ENCODE measurements at regions not wholly inside any gene's neighbourhood (a gene's known extent, or its start where the extent isn't known, plus 50 kb on each side); places are given as distances from the start of the nearest gene placed in this dataset.

- Histone ChIP-seq H3K27ac (ENCODE audit: low read depth, low read length) (no peak overlapping the region), H3K4me3 (ENCODE audit: low read length in 3 of 3) (no peak overlapping the region), H3K9ac (ENCODE audit: low read depth in 1 of 3, low read length in 3 of 3) (no peak overlapping the region), H3K4me1 (ENCODE audit: control insufficient read depth in 3 of 3, insufficient read depth in 3 of 3, low read length in 3 of 3) (no peaks in the 10 kb centered on the region), H3K36me3 (ENCODE audit: control insufficient read depth in 3 of 3, insufficient read depth in 3 of 3, low read length in 3 of 3) (no peaks in the 10 kb centered on the region), H3K9me3 (ENCODE audit: control insufficient read depth in 3 of 3, low read length in 3 of 3) (no peaks in the 10 kb centered on the region), H3K27me3 (ENCODE audit: control insufficient read depth in 3 of 3, insufficient read depth in 3 of 3, low read length in 3 of 3) (no peaks in the 10 kb centered on the region)
Observed at GRCh38 chr2:17056236-17056635, 390.6 kb upstream of the CYRIA start.

- Histone ChIP-seq H3K9ac (ENCODE audit: low read depth in 1 of 3, low read length in 3 of 3) (no peak overlapping the region), H3K9me3 (ENCODE audit: control insufficient read depth in 3 of 3, low read length in 3 of 3) (no peaks in the 10 kb centered on the region), H3K27ac (ENCODE audit: low read depth, low read length) (no peak overlapping the region), H3K36me3 (ENCODE audit: control insufficient read depth in 3 of 3, insufficient read depth in 3 of 3, low read length in 3 of 3) (no peaks in the 10 kb centered on the region), H3K4me3 (ENCODE audit: low read length in 3 of 3) (no peak overlapping the region), H3K27me3 (ENCODE audit: control insufficient read depth in 3 of 3, insufficient read depth in 3 of 3, low read length in 3 of 3) (no peaks in the 10 kb centered on the region), H3K4me1 (ENCODE audit: control insufficient read depth in 3 of 3, insufficient read depth in 3 of 3, low read length in 3 of 3) (no peaks in the 10 kb centered on the region)
Observed at GRCh38 chr2:17052001-17052400, 386.4 kb upstream of the CYRIA start.

GRCh38 chr2:17051538-17051937, 385.9 kb upstream of the CYRIA start:
- no peaks in the 10 kb centered on the region for H3K4me1 ChIP-seq (ENCODE audit: control insufficient read depth in 3 of 3, insufficient read depth in 3 of 3, low read length in 3 of 3)
- no peak overlapping the region for H3K9ac ChIP-seq (ENCODE audit: low read depth in 1 of 3, low read length in 3 of 3)
- no peaks in the 10 kb centered on the region for H3K36me3 ChIP-seq (ENCODE audit: control insufficient read depth in 3 of 3, insufficient read depth in 3 of 3, low read length in 3 of 3)
- no peak overlapping the region for H3K27ac ChIP-seq (ENCODE audit: low read depth, low read length)
- H3K9me3 ChIP-seq (ENCODE audit: control insufficient read depth in 3 of 3, low read length in 3 of 3) = no peaks in the 10 kb centered on the region
- H3K4me3 ChIP-seq (ENCODE audit: low read length in 3 of 3) = no peak overlapping the region
- no peaks in the 10 kb centered on the region for H3K27me3 ChIP-seq (ENCODE audit: control insufficient read depth in 3 of 3, insufficient read depth in 3 of 3, low read length in 3 of 3)

- Histone ChIP-seq H3K27ac (ENCODE audit: low read depth, low read length) (no peak overlapping the region), H3K36me3 (ENCODE audit: control insufficient read depth in 3 of 3, insufficient read depth in 3 of 3, low read length in 3 of 3) (no peaks in the 10 kb centered on the region), H3K4me3 (ENCODE audit: low read length in 3 of 3) (no peak overlapping the region), H3K4me1 (ENCODE audit: control insufficient read depth in 3 of 3, insufficient read depth in 3 of 3, low read length in 3 of 3) (no peaks in the 10 kb centered on the region), H3K9ac (ENCODE audit: low read depth in 1 of 3, low read length in 3 of 3) (no peak overlapping the region), H3K27me3 (ENCODE audit: control insufficient read depth in 3 of 3, insufficient read depth in 3 of 3, low read length in 3 of 3) (no peaks in the 10 kb centered on the region), H3K9me3 (ENCODE audit: control insufficient read depth in 3 of 3, low read length in 3 of 3) (no peaks in the 10 kb centered on the region)
Observed at GRCh38 chr2:17043173-17043572, 377.5 kb upstream of the CYRIA start.

GRCh38 chr2:17036361-17036760, 370.7 kb upstream of the CYRIA start:
- no peak overlapping the region for H3K9ac ChIP-seq (ENCODE audit: low read depth in 1 of 3, low read length in 3 of 3)
- H3K4me3 ChIP-seq (ENCODE audit: low read length in 3 of 3) = no peak overlapping the region
- no peaks in the 10 kb centered on the region for H3K9me3 ChIP-seq (ENCODE audit: control insufficient read depth in 3 of 3, low read length in 3 of 3)
- H3K27me3 ChIP-seq (ENCODE audit: control insufficient read depth in 3 of 3, insufficient read depth in 3 of 3, low read length in 3 of 3) = no peaks in the 10 kb centered on the region
- H3K36me3 ChIP-seq (ENCODE audit: control insufficient read depth in 3 of 3, insufficient read depth in 3 of 3, low read length in 3 of 3) = no peaks in the 10 kb centered on the region
- no peak overlapping the region for H3K27ac ChIP-seq (ENCODE audit: low read depth, low read length)
- H3K4me1 ChIP-seq (ENCODE audit: control insufficient read depth in 3 of 3, insufficient read depth in 3 of 3, low read length in 3 of 3) = no peaks in the 10 kb centered on the region

GRCh38 chr2:17035010-17035409, 369.4 kb upstream of the CYRIA start:
- no peak overlapping the region for H3K27ac ChIP-seq (ENCODE audit: low read depth, low read length)
- no peaks in the 10 kb centered on the region for H3K4me1 ChIP-seq (ENCODE audit: control insufficient read depth in 3 of 3, insufficient read depth in 3 of 3, low read length in 3 of 3)

GRCh38 chr2:17030047-17030446, 364.4 kb upstream of the CYRIA start:
- no peaks in the 10 kb centered on the region for H3K9me3 ChIP-seq (ENCODE audit: control insufficient read depth in 3 of 3, low read length in 3 of 3)
- H3K9ac ChIP-seq (ENCODE audit: low read depth in 1 of 3, low read length in 3 of 3) = no peak overlapping the region
- H3K27me3 ChIP-seq (ENCODE audit: control insufficient read depth in 3 of 3, insufficient read depth in 3 of 3, low read length in 3 of 3) = no peaks in the 10 kb centered on the region
- no peaks in the 10 kb centered on the region for H3K36me3 ChIP-seq (ENCODE audit: control insufficient read depth in 3 of 3, insufficient read depth in 3 of 3, low read length in 3 of 3)
- H3K4me1 ChIP-seq (ENCODE audit: control insufficient read depth in 3 of 3, insufficient read depth in 3 of 3, low read length in 3 of 3) = no peaks in the 10 kb centered on the region
- H3K27ac ChIP-seq (ENCODE audit: low read depth, low read length) = no peak overlapping the region
- H3K4me3 ChIP-seq (ENCODE audit: low read length in 3 of 3) = no peak overlapping the region

More at GRCh38 chr2:17035010-17035409, 369.4 kb upstream of the CYRIA start:
- no peaks in the 10 kb centered on the region for H3K9me3 ChIP-seq (ENCODE audit: control insufficient read depth in 3 of 3, low read length in 3 of 3)
- no peak overlapping the region for H3K4me3 ChIP-seq (ENCODE audit: low read length in 3 of 3)
- H3K36me3 ChIP-seq (ENCODE audit: control insufficient read depth in 3 of 3, insufficient read depth in 3 of 3, low read length in 3 of 3) = no peaks in the 10 kb centered on the region
- H3K27me3 ChIP-seq (ENCODE audit: control insufficient read depth in 3 of 3, insufficient read depth in 3 of 3, low read length in 3 of 3) = no peaks in the 10 kb centered on the region
- no peak overlapping the region for H3K9ac ChIP-seq (ENCODE audit: low read depth in 1 of 3, low read length in 3 of 3)

GRCh38 chr2:17012297-17012696, 346.7 kb upstream of the CYRIA start:
- H3K27me3 ChIP-seq (ENCODE audit: control insufficient read depth in 3 of 3, insufficient read depth in 3 of 3, low read length in 3 of 3) = no peaks in the 10 kb centered on the region
- no peaks in the 10 kb centered on the region for H3K36me3 ChIP-seq (ENCODE audit: control insufficient read depth in 3 of 3, insufficient read depth in 3 of 3, low read length in 3 of 3)
- no peak overlapping the region for H3K27ac ChIP-seq (ENCODE audit: low read depth, low read length)
- H3K4me3 ChIP-seq (ENCODE audit: low read length in 3 of 3) = no peak overlapping the region
- no peak overlapping the region for H3K9ac ChIP-seq (ENCODE audit: low read depth in 1 of 3, low read length in 3 of 3)
- no peaks in the 10 kb centered on the region for H3K4me1 ChIP-seq (ENCODE audit: control insufficient read depth in 3 of 3, insufficient read depth in 3 of 3, low read length in 3 of 3)
- no peaks in the 10 kb centered on the region for H3K9me3 ChIP-seq (ENCODE audit: control insufficient read depth in 3 of 3, low read length in 3 of 3)

- no peaks in the 10 kb centered on the region for H3K27me3 ChIP-seq (ENCODE audit: control insufficient read depth in 3 of 3, insufficient read depth in 3 of 3, low read length in 3 of 3)
- H3K4me1 ChIP-seq (ENCODE audit: control insufficient read depth in 3 of 3, insufficient read depth in 3 of 3, low read length in 3 of 3) = no peaks in the 10 kb centered on the region
- no peaks in the 10 kb centered on the region for H3K9me3 ChIP-seq (ENCODE audit: control insufficient read depth in 3 of 3, low read length in 3 of 3)
- H3K36me3 ChIP-seq (ENCODE audit: control insufficient read depth in 3 of 3, insufficient read depth in 3 of 3, low read length in 3 of 3) = no peaks in the 10 kb centered on the region
- no peak overlapping the region for H3K27ac ChIP-seq (ENCODE audit: low read depth, low read length)
- no peak overlapping the region for H3K4me3 ChIP-seq (ENCODE audit: low read length in 3 of 3)
- no peak overlapping the region for H3K9ac ChIP-seq (ENCODE audit: low read depth in 1 of 3, low read length in 3 of 3)
Observed at GRCh38 chr2:17010104-17010503, 344.5 kb upstream of the CYRIA start.

- no peaks in the 10 kb centered on the region for H3K9me3 ChIP-seq (ENCODE audit: control insufficient read depth in 3 of 3, low read length in 3 of 3)
- no peak overlapping the region for H3K9ac ChIP-seq (ENCODE audit: low read depth in 1 of 3, low read length in 3 of 3)
- no peaks in the 10 kb centered on the region for H3K36me3 ChIP-seq (ENCODE audit: control insufficient read depth in 3 of 3, insufficient read depth in 3 of 3, low read length in 3 of 3)
- no peaks in the 10 kb centered on the region for H3K27me3 ChIP-seq (ENCODE audit: control insufficient read depth in 3 of 3, insufficient read depth in 3 of 3, low read length in 3 of 3)
- no peaks in the 10 kb centered on the region for H3K4me1 ChIP-seq (ENCODE audit: control insufficient read depth in 3 of 3, insufficient read depth in 3 of 3, low read length in 3 of 3)
- H3K27ac ChIP-seq (ENCODE audit: low read depth, low read length) = no peak overlapping the region
- no peak overlapping the region for H3K4me3 ChIP-seq (ENCODE audit: low read length in 3 of 3)
Observed at GRCh38 chr2:17000184-17000482, 334.5 kb upstream of the CYRIA start.

Data from skeletal muscle tissue (tissue), 3 donors.